ENCODE measurements at regions not wholly inside any gene's neighbourhood (a gene's known extent, or its start where the extent isn't known, plus 50 kb on each side); places are given as distances from the start of the nearest gene placed in this dataset.

DNA sequence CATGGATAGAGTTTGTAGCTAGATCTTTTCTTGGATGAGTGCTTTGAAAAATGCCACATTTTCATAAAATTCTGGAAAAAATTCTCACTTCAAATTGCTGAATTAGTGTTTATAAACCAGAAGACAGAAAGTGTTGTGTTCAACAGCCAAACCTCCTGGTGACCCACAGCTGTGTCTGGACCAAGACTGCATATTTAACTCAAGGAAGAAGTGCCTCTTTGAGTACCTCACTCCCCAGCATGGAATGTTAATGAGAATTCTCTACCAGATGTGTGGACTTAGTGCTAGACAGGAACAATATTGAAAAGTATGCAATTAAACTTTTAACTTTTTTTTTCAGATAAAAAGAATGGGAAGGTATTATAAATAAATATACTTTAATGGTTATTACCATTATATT lies 609.3 kb downstream of the COL12A1 start:
- TF ChIP-seq, protein P1, sequence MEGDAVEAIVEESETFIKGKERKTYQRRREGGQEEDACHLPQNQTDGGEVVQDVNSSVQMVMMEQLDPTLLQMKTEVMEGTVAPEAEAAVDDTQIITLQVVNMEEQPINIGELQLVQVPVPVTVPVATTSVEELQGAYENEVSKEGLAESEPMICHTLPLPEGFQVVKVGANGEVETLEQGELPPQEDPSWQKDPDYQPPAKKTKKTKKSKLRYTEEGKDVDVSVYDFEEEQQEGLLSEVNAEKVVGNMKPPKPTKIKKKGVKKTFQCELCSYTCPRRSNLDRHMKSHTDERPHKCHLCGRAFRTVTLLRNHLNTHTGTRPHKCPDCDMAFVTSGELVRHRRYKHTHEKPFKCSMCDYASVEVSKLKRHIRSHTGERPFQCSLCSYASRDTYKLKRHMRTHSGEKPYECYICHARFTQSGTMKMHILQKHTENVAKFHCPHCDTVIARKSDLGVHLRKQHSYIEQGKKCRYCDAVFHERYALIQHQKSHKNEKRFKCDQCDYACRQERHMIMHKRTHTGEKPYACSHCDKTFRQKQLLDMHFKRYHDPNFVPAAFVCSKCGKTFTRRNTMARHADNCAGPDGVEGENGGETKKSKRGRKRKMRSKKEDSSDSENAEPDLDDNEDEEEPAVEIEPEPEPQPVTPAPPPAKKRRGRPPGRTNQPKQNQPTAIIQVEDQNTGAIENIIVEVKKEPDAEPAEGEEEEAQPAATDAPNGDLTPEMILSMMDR (IDR thresholded peaks at IDR 0.05), result no peak
- TF ChIP-seq POLR2A (IDR thresholded peaks at IDR 0.05), result no peak
